ENCODE measurements at regions not wholly inside any gene's neighbourhood (a gene's known extent, or its start where the extent isn't known, plus 50 kb on each side); places are given as distances from the start of the nearest gene placed in this dataset.

DNA sequence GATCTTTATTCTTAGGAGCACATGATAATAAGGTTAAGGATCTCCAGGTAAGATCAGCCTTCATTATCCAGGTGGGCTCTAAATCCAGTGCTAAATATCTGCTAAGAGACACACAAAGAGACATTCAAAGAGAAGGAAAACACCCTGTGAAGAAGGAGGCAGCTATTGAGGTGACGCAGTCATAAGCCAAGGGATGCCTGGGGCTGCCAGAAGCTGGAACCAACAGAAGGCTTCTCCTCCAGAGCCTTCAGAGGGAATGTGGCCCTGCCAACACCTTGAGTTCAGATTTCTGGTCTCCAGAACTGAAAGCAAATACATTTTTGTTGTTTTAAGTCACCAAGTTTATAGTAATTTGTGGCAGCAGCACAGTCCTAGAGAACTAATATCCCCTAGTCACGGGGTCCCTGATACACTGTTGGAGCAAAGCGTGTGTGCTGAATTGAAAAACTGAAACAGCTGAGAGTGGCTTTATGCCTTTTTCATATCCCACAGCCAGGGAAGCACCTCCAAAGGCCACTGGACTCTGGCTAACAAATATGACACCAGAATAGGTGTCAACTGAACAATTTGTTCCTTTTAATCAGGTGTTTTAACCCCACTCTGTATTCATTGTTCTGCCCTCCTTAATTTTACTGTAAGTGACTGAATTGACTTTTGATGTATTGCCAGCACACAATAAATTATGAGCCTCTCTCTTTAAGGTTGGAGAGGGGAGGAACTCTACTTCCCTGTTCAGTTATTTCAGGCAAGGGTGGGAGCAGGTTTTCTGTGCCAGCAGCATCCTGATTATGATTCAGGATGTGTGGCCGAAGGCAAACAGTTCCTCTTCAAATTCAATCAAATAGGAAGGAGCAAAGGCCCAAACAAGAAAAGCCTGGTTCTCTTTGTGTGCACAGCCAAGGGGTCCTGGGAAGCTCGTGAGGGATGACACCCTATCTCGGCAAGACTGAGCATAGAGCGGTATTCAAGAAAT, 151.8 kb upstream of the HES1 start:
- no TSS peak for BruUV-seq (replicated peaks)
- Histone ChIP-seq H3K27ac (ENCODE audit: low read depth, low read length) (no peak overlapping the region), H3K4me1 (ENCODE audit: control insufficient read depth in 1 of 2, insufficient read depth in 2 of 2, low read length in 2 of 2) (no peaks in the 10 kb centered on the region), H3K4me3 (replicated peaks in 1 of 2; ENCODE audit: low read depth in 1 of 2, low read length in 2 of 2) (no peak overlapping the region), H3K9me2 (ENCODE audit: insufficient read depth) (no peaks in the 10 kb centered on the region), H3K36me3 (ENCODE audit: control insufficient read depth in 1 of 2, insufficient read depth in 2 of 2, low read length in 2 of 2) (no peaks in the 10 kb centered on the region), H3K79me2 (ENCODE audit: insufficient read depth, low read length) (no peaks in the 10 kb centered on the region), H3K9ac (ENCODE audit: low read length) (no peak overlapping the region), H2AFZ (ENCODE audit: low read depth, low read length, poor library complexity, severe bottlenecking) (no peak overlapping the region), H4K20me1 (ENCODE audit: insufficient read depth) (no peaks in the 10 kb centered on the region), H3K9me3 (ENCODE audit: control insufficient read depth in 1 of 2, insufficient read depth in 1 of 2, low read depth in 1 of 2, low read length in 2 of 2) (no peaks in the 10 kb centered on the region), H3K4me2 (ENCODE audit: low read length) (no peak overlapping the region), H3K27me3 (ENCODE audit: insufficient read depth, low read length) (no peaks in the 10 kb centered on the region)
- TF ChIP-seq EGR1 (IDR thresholded peaks at IDR 0.05; ENCODE audit: low read depth) = no peak
- TF ChIP-seq, protein P1, sequence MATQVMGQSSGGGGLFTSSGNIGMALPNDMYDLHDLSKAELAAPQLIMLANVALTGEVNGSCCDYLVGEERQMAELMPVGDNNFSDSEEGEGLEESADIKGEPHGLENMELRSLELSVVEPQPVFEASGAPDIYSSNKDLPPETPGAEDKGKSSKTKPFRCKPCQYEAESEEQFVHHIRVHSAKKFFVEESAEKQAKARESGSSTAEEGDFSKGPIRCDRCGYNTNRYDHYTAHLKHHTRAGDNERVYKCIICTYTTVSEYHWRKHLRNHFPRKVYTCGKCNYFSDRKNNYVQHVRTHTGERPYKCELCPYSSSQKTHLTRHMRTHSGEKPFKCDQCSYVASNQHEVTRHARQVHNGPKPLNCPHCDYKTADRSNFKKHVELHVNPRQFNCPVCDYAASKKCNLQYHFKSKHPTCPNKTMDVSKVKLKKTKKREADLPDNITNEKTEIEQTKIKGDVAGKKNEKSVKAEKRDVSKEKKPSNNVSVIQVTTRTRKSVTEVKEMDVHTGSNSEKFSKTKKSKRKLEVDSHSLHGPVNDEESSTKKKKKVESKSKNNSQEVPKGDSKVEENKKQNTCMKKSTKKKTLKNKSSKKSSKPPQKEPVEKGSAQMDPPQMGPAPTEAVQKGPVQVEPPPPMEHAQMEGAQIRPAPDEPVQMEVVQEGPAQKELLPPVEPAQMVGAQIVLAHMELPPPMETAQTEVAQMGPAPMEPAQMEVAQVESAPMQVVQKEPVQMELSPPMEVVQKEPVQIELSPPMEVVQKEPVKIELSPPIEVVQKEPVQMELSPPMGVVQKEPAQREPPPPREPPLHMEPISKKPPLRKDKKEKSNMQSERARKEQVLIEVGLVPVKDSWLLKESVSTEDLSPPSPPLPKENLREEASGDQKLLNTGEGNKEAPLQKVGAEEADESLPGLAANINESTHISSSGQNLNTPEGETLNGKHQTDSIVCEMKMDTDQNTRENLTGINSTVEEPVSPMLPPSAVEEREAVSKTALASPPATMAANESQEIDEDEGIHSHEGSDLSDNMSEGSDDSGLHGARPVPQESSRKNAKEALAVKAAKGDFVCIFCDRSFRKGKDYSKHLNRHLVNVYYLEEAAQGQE (IDR thresholded peaks at IDR 0.05; ENCODE audit: low read depth) = no peak
- no peak for TF ChIP-seq EZH2 (IDR thresholded peaks at IDR 0.05)
- TF ChIP-seq CBX3 (IDR thresholded peaks at IDR 0.05; ENCODE audit: low read depth) = no peak
- TF ChIP-seq SRF (IDR thresholded peaks at IDR 0.05; ENCODE audit: low read depth) = no peak
- TF ChIP-seq CEBPB (IDR thresholded peaks at IDR 0.05; ENCODE audit: low read depth) = no peak
- TF ChIP-seq ZBTB33 (IDR thresholded peaks at IDR 0.05; ENCODE audit: extremely low read depth, insufficient replicate concordance, low read length) = no peak
- no peak for TF ChIP-seq TCF7L2 (IDR thresholded peaks at IDR 0.05; ENCODE audit: borderline replicate concordance, extremely low read depth, insufficient read depth, insufficient read length)
- no peak for TF ChIP-seq POLR2A (IDR thresholded peaks at IDR 0.05; ENCODE audit: borderline replicate concordance, extremely low read depth, insufficient read depth, insufficient read length)
- TF ChIP-seq, protein P2, sequence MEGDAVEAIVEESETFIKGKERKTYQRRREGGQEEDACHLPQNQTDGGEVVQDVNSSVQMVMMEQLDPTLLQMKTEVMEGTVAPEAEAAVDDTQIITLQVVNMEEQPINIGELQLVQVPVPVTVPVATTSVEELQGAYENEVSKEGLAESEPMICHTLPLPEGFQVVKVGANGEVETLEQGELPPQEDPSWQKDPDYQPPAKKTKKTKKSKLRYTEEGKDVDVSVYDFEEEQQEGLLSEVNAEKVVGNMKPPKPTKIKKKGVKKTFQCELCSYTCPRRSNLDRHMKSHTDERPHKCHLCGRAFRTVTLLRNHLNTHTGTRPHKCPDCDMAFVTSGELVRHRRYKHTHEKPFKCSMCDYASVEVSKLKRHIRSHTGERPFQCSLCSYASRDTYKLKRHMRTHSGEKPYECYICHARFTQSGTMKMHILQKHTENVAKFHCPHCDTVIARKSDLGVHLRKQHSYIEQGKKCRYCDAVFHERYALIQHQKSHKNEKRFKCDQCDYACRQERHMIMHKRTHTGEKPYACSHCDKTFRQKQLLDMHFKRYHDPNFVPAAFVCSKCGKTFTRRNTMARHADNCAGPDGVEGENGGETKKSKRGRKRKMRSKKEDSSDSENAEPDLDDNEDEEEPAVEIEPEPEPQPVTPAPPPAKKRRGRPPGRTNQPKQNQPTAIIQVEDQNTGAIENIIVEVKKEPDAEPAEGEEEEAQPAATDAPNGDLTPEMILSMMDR (IDR thresholded peaks at IDR 0.05 in 2 of 3, conservative IDR thresholded peaks at IDR 0.05 in 1 of 3; ENCODE audit: borderline replicate concordance in 1 of 3, insufficient read depth in 1 of 3, low read depth in 2 of 3, low read length in 2 of 3) = no peak
- TF ChIP-seq ZNF274 (IDR thresholded peaks at IDR 0.05; ENCODE audit: low read depth, low read length) = no peak
- no peak for TF ChIP-seq MAX (IDR thresholded peaks at IDR 0.05)
- TF ChIP-seq SP1 (IDR thresholded peaks at IDR 0.05; ENCODE audit: low read depth) = no peak
- TF ChIP-seq JUND (IDR thresholded peaks at IDR 0.05) = no peak
- no peak for TF ChIP-seq FOSL1 (IDR thresholded peaks at IDR 0.05; ENCODE audit: low read depth)
- TF ChIP-seq YY1 (IDR thresholded peaks at IDR 0.05; ENCODE audit: extremely low read depth, insufficient replicate concordance, low read depth, low read length) = no peak
- TF ChIP-seq, protein P3, sequence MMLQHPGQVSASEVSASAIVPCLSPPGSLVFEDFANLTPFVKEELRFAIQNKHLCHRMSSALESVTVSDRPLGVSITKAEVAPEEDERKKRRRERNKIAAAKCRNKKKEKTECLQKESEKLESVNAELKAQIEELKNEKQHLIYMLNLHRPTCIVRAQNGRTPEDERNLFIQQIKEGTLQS (IDR thresholded peaks at IDR 0.05) = no peak
- TF ChIP-seq POLR2AphosphoS5 (IDR thresholded peaks at IDR 0.05; ENCODE audit: low read depth, low read length) = no peak
- ChIA-PET CTCF (no interaction called here), RAD21 (ENCODE audit: low non-redundant PET in 1 of 2, low total read pairs in 2 of 2, uncharacterized antibody in 2 of 2, unreplicated experiment in 2 of 2) (no interaction called here), POLR2A (no interaction called here)
- ATAC-seq (no peak), DNase-seq (ENCODE audit: low read depth, low spot score) (no peak)
- intact Hi-C loops (cut with micrococcal nuclease) = no loop called here
